ENCODE measurements at regions not wholly inside any gene's neighbourhood (a gene's known extent, or its start where the extent isn't known, plus 50 kb on each side); places are given as distances from the start of the nearest gene placed in this dataset.
"Not testable (repeated sequence)": the region's sequence is repeated elsewhere in the genome, so short reads cannot be mapped to it uniquely, and the experiment has no call there.

DNA sequence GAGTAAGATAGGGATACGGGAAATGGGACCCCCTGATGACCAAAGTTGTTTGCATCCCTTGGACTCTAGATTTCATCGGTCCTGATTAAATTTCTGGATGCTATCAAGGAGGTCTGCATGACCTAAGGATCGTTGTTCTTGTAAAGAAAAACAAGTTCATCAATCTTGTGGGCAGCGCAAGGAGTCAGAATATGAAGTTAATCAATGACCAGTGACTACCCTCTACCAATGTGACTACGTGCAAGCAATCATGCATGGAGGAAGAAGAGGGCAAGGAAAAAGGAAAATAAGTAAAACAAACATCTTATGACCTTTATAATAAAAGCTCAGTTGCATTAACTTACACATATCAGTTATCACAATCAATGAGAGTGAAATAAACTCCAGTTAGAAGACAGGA, 139.7 kb downstream of the RTP4 start:
- Mint-ChIP-seq H3K4me1 (peaks cover 17% of the 10 kb centered on the region), H3K36me3 (ENCODE audit: low read depth) (no peaks in the 10 kb centered on the region), H3K9me3 (peaks cover 15% of the 10 kb centered on the region), H3K27ac (no peak overlapping the region), H3K27me3 (ENCODE audit: low read depth, poor library complexity) (peaks cover 2% of the 10 kb centered on the region), H3K4me3 (no peak overlapping the region)
- no peak for TF ChIP-seq CTCF (IDR thresholded peaks at IDR 0.05)
- no peak for DNase-seq

DNA sequence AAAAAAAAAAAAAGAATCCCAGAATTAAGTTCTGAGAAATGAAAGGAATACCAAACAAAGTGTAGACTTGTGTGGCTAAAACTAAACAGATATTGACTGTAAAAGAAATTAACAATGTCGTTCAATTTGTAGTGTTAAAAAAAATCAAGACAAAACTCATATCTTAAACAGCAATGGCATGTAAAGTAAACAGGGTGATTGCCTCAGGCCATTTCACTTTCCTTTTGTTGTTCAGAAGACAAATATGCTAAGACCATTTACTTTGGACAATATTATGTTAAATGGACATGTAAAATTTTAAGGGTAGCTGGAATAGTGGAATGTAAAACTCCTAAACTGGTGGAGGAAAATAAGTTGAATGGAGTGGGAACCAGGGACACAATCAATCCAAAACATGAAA, 139.1 kb downstream of the RTP4 start:
- Mint-ChIP-seq H3K27me3 (ENCODE audit: low read depth, poor library complexity) (peaks cover 2% of the 10 kb centered on the region), H3K36me3 (ENCODE audit: low read depth) (no peaks in the 10 kb centered on the region), H3K27ac (no peak overlapping the region), H3K9me3 (peaks cover 10% of the 10 kb centered on the region), H3K4me1 (peaks cover 17% of the 10 kb centered on the region), H3K4me3 (no peak overlapping the region)
- no peak for TF ChIP-seq CTCF (IDR thresholded peaks at IDR 0.05)
- no peak for DNase-seq

DNA sequence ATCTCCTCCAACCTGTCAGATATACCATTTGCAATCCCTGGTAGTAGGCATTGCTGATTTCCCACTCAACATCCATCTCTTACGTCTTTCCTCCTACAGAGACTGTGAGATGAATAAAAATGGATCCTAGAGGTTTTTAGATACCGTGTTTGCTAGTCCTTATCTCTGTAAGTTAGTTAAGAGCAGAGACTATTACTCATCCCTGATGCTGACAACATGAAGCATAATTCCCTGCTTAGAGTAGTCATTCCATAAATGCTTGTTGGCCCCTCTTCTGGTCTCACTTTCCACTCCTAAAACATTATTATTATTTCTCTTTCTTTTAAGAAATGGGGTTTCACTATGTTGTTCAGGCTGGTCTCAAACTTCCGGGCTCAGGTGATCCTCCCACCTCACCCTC, 136.2 kb downstream of the RTP4 start:
- H3K9me3 Mint-ChIP-seq: no peaks in the 10 kb centered on the region
- no peak overlapping the region for H3K4me3 Mint-ChIP-seq

DNA sequence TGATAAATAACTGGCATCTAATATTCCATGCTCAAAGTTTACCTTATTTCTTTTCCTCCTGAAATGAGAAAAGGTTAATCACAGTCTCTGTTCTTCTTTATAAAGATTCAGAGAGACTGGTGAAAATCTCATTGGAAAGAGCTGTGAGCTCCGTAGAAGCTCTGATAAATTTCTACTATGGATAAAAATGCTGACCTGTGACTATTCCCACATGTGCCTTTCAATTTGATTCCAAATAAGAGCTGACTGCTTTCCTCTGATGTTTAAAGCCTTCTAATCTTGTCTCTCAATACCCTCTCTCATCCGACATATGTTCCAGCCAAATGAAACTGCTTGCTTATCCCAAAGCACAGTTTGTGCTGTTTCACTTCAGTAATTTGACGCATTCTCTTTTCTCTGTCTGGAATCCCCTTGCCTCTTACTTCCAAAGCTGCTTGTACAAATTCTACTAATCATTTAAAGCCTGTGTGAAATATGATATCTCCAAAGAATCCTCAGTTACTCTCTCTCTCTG, 130.1 kb downstream of the RTP4 start:
- Mint-ChIP-seq H3K27me3 (ENCODE audit: low read depth, poor library complexity) (no peaks in the 10 kb centered on the region), H3K4me3 (no peak overlapping the region), H3K27ac (no peak overlapping the region), H3K4me1 (peaks cover 14% of the 10 kb centered on the region), H3K36me3 (ENCODE audit: low read depth) (no peaks in the 10 kb centered on the region), H3K9me3 (peaks cover 22% of the 10 kb centered on the region)
- TF ChIP-seq CTCF (IDR thresholded peaks at IDR 0.05): no peak
- no peak for DNase-seq

More for the DNA sequence above, 136.2 kb downstream of the RTP4 start:
- DNase-seq: no peak
- Mint-ChIP-seq H3K4me1 (peaks cover 26% of the 10 kb centered on the region), H3K36me3 (ENCODE audit: low read depth) (no peaks in the 10 kb centered on the region), H3K27ac (no peak overlapping the region), H3K27me3 (ENCODE audit: low read depth, poor library complexity) (peaks cover under 1% of the 10 kb centered on the region)
- no peak for TF ChIP-seq CTCF (IDR thresholded peaks at IDR 0.05)

GRCh38 chr3:187497052-187497451, 128.9 kb downstream of the RTP4 start:
- Mint-ChIP-seq H3K36me3 (ENCODE audit: low read depth) (peaks cover 6% of the 10 kb centered on the region), H3K9me3 (peaks cover 32% of the 10 kb centered on the region), H3K27ac (no peak overlapping the region), H3K27me3 (ENCODE audit: low read depth, poor library complexity) (no peaks in the 10 kb centered on the region), H3K4me3 (no peak overlapping the region), H3K4me1 (peaks cover 14% of the 10 kb centered on the region)
- no peak for DNase-seq
- TF ChIP-seq CTCF (IDR thresholded peaks at IDR 0.05): no peak

- H3K27ac Mint-ChIP-seq: not testable (repeated sequence)
- H3K9me3 Mint-ChIP-seq: peaks cover 42% of the 10 kb centered on the region
Observed at GRCh38 chr3:187494056-187494455, 125.9 kb downstream of the RTP4 start.

More at GRCh38 chr3:187494056-187494455, 125.9 kb downstream of the RTP4 start:
- DNase-seq; H3K36me3 Mint-ChIP-seq (ENCODE audit: low read depth); H3K27me3 Mint-ChIP-seq (ENCODE audit: low read depth, poor library complexity); H3K4me1 Mint-ChIP-seq; H3K4me3 Mint-ChIP-seq: not testable (repeated sequence)
